ENCODE measurements at regions not wholly inside any gene's neighbourhood (a gene's known extent, or its start where the extent isn't known, plus 50 kb on each side); places are given as distances from the start of the nearest gene placed in this dataset.

DNA sequence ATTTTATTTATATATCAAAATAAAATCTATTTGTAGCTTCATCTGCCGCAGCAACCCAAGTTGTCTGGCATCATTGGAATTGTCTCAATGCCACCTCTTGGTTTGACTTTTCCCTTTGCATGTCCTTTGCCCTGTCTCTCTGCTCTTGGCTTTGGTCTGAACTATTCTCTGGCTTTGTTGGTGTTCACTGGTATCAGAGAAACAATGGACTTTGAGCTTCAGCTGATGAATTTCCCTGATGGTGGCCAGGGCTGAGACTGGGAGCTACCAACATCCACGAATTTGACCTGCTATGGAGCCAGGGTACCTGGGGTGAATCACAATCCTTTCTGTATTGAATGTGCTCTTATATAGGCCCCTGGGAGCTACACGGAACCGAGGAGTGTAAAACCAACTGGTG lies 311.7 kb upstream of the KIAA1217 start:
- Histone ChIP-seq H3K9me3 (no peaks in the 10 kb centered on the region), H3K27ac (no peak overlapping the region), H3K4me1 (no peaks in the 10 kb centered on the region), H3K4me3 (no peak overlapping the region), H3K27me3 (no peaks in the 10 kb centered on the region), H3K36me3 (no peaks in the 10 kb centered on the region)
- TF ChIP-seq POLR2AphosphoS5 (IDR thresholded peaks at IDR 0.05) (no peak), POLR2A (IDR thresholded peaks at IDR 0.05) (no peak)
- TF ChIP-seq, protein P1, sequence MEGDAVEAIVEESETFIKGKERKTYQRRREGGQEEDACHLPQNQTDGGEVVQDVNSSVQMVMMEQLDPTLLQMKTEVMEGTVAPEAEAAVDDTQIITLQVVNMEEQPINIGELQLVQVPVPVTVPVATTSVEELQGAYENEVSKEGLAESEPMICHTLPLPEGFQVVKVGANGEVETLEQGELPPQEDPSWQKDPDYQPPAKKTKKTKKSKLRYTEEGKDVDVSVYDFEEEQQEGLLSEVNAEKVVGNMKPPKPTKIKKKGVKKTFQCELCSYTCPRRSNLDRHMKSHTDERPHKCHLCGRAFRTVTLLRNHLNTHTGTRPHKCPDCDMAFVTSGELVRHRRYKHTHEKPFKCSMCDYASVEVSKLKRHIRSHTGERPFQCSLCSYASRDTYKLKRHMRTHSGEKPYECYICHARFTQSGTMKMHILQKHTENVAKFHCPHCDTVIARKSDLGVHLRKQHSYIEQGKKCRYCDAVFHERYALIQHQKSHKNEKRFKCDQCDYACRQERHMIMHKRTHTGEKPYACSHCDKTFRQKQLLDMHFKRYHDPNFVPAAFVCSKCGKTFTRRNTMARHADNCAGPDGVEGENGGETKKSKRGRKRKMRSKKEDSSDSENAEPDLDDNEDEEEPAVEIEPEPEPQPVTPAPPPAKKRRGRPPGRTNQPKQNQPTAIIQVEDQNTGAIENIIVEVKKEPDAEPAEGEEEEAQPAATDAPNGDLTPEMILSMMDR (IDR thresholded peaks at IDR 0.05) = no peak
- no peak for DNase-seq (ENCODE audit: low spot score in 2 of 2)
- intact Hi-C loops (cut with DNase I; ENCODE audit: low total_unique reads) = no loop called here

DNA sequence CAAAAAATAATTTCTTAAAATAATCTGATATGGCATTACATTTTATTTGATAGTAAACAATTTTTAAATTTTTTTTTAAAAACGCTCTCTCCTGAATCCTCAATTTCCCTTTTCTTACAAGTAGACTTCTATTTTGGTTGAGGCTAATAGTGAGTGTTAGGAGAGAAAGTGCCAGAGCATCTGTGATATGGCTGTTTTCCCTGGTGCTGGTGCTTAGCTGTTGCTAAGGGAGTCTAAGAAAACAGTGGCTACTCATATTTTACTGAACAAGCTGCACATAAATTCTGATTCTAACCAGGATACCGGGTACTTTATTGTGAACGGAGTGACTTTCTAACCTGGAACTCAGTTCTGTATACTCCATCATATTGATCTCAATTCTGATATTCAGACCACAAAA lies 311.1 kb upstream of the KIAA1217 start:
- intact Hi-C loops (cut with DNase I; ENCODE audit: low total_unique reads) = no loop called here
- no peaks in the 10 kb centered on the region for H3K4me1 ChIP-seq
- no peaks in the 10 kb centered on the region for H3K9me3 ChIP-seq
- no peaks in the 10 kb centered on the region for H3K36me3 ChIP-seq
- no peak overlapping the region for H3K27ac ChIP-seq
- TF ChIP-seq, protein P1 (IDR thresholded peaks at IDR 0.05) = no peak
- no peak for TF ChIP-seq POLR2A (IDR thresholded peaks at IDR 0.05)
- no peak for TF ChIP-seq POLR2AphosphoS5 (IDR thresholded peaks at IDR 0.05)
- no peak for DNase-seq (ENCODE audit: low spot score in 2 of 2)
- no peaks in the 10 kb centered on the region for H3K27me3 ChIP-seq
- H3K4me3 ChIP-seq = no peak overlapping the region

DNA sequence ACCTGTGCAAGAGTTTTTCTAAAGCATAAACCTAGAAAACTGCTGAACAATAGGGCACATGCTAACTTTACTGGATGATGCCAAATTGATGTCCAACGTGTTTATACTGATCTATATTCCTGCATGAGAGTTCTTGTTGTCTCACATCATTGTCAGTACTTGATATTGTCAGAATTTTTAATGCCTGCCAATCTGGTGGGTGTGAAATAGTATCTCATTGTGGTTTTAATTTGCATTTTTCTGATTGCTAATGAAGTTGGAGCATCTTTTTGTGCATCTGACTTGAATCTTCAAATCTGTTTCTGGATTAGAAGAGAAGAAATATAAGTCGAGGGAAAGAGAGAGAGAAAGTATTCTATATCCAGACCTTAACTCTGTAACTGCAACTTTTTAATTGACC lies 309.8 kb upstream of the KIAA1217 start:
- intact Hi-C loops (cut with DNase I; ENCODE audit: low total_unique reads) = no loop called here
- no peak for TF ChIP-seq POLR2AphosphoS5 (IDR thresholded peaks at IDR 0.05)
- no peak for TF ChIP-seq POLR2A (IDR thresholded peaks at IDR 0.05)
- TF ChIP-seq, protein P1 (IDR thresholded peaks at IDR 0.05) = no peak
- H3K4me1 ChIP-seq = no peaks in the 10 kb centered on the region

DNA sequence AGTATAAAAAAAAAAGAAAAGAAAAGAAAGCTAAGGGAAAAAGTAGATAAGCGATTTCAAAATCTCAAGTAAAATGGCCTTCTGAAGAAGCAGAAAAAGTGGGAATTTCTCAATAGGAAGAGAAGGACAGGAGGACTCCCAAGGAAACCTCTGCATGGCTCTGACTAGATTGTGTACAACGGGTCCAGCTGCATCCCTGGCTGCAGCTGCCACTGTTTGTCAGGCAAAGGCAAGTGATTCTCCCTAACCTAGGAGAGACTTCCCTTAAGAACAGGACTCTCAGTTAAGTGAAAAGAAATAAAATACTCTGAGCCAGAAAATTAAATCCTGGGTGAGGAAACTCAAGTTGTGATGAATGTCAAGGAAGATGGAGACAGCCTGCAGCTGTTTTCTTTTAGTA lies 298.6 kb upstream of the KIAA1217 start:
- TF ChIP-seq, protein P1 (IDR thresholded peaks at IDR 0.05) = no peak
- TF ChIP-seq POLR2A (IDR thresholded peaks at IDR 0.05) (no peak), POLR2AphosphoS5 (IDR thresholded peaks at IDR 0.05) (no peak)
- Histone ChIP-seq H3K4me3 (no peak overlapping the region), H3K36me3 (no peaks in the 10 kb centered on the region), H3K9me3 (no peaks in the 10 kb centered on the region), H3K27me3 (no peaks in the 10 kb centered on the region), H3K4me1 (no peaks in the 10 kb centered on the region), H3K27ac (no peak overlapping the region)
- DNase-seq (ENCODE audit: low spot score in 2 of 2) = no peak
- intact Hi-C loops (cut with DNase I; ENCODE audit: low total_unique reads) = no loop called here

More for the DNA sequence above, 309.8 kb upstream of the KIAA1217 start:
- H3K4me3 ChIP-seq = no peak overlapping the region
- H3K36me3 ChIP-seq = no peaks in the 10 kb centered on the region
- no peak for DNase-seq (ENCODE audit: low spot score in 2 of 2)
- H3K9me3 ChIP-seq = no peaks in the 10 kb centered on the region
- H3K27ac ChIP-seq = no peak overlapping the region
- H3K27me3 ChIP-seq = no peaks in the 10 kb centered on the region

DNA sequence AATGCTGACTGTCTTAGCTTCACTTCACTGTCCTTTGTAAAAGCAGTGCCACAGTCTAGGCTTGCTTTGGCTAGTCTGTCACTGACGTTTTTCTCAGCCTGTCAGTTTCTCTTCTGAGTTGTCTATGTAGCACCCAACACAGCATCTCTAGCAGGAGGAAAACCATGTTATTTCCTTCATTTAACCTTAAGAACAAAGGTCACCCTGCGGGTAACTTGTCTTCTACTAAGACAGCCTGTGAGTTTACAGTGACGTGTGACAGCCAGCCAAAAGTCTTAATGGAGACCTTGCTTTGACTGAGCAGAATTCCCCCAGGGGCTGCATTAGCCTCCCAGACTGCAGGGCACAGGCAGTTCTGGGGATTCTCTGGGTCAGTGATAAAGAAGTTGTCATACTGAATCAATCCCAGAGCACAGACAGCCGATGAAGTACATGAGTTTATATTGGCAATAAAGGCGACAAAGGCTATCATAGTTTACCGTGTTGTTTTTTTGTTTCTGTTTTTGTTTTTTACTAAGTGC lies 296.0 kb upstream of the KIAA1217 start:
- Histone ChIP-seq H3K27ac (no peak overlapping the region), H3K36me3 (no peaks in the 10 kb centered on the region), H3K9me3 (no peaks in the 10 kb centered on the region), H3K4me1 (no peaks in the 10 kb centered on the region), H3K4me3 (no peak overlapping the region), H3K27me3 (no peaks in the 10 kb centered on the region)
- DNase-seq (ENCODE audit: low spot score in 2 of 2) = no peak
- TF ChIP-seq POLR2A (IDR thresholded peaks at IDR 0.05) (no peak), POLR2AphosphoS5 (IDR thresholded peaks at IDR 0.05) (no peak)
- TF ChIP-seq, protein P1 (IDR thresholded peaks at IDR 0.05) = no peak
- intact Hi-C loops (cut with DNase I; ENCODE audit: low total_unique reads) = no loop called here
